IMR-90 (cell line): ENCODE measurements at regions not wholly inside any gene's neighbourhood (a gene's known extent, or its start where the extent isn't known, plus 50 kb on each side); places are given as distances from the start of the nearest gene placed in this dataset.

Source experiments
- ATAC-seq: fragments of 200-7000 bp; cut with Tn5 transposase; 2 replicates; pipeline ENCODE4 v1.9.1; 2020; ENCODE audit warnings: low read depth, mild to moderate bottlenecking, moderate library complexity
- BruUV-seq: library from RNA; stranded (reverse); fragments of 400-500 nt; replicated peaks from 2 replicates; lab custom pipeline; 2021; lab: Mats Ljungman, UMichigan
- CTCF ChIA-PET: fragments of 300-600 bp; formaldehyde crosslinking; extraction: SDS; loops from one replicate; lab custom pipeline; 2021; ENCODE audit warnings: antibody characterized with exemption; lab: Yijun Ruan, JAX
- POLR2A ChIA-PET: fragments of 300-600 bp; sonication (Branson Sonifier 250); formaldehyde crosslinking; loops from one replicate; lab custom pipeline; 2022; ENCODE audit warnings: antibody characterized with exemption; ENCODE audit not compliant: unreplicated experiment; lab: Charles Lee
- DNase-seq: peaks from one replicate; pipeline ENCODE4 v3.0.0; 2013
- H2AFZ ChIP-seq: replicated peaks from 2 replicates; pipeline ENCODE3; 2013; ENCODE audit warnings: low read length, mild to moderate bottlenecking; ENCODE audit not compliant: poor library complexity
- H2AK5ac ChIP-seq: 2 replicates; pipeline ENCODE4 v1.6.1; 2013; ENCODE audit warnings: low read depth, low read length, inconsistent platforms
- H2AK9ac ChIP-seq: replicated peaks from 2 replicates; pipeline ENCODE3; 2013; ENCODE audit warnings: mild to moderate bottlenecking, low read depth, low read length, moderate library complexity; ENCODE audit not compliant: poor library complexity
- H2BK120ac ChIP-seq: 2 replicates; pipeline ENCODE4 v1.6.1; 2013; ENCODE audit warnings: low read depth, low read length, inconsistent platforms
- H2BK15ac ChIP-seq: 3 replicates; pipeline ENCODE4 v1.6.1; 2013; ENCODE audit warnings: low read depth, low read length, inconsistent platforms
- H2BK20ac ChIP-seq: 2 replicates; pipeline ENCODE4 v1.6.1; 2013; ENCODE audit warnings: low read depth, mild to moderate bottlenecking, inconsistent platforms, low read length, moderate library complexity
- H2BK5ac ChIP-seq: 2 replicates; pipeline ENCODE4 v1.6.1; 2013; ENCODE audit warnings: mild to moderate bottlenecking, low read depth, low read length, inconsistent platforms; ENCODE audit not compliant: poor library complexity, severe bottlenecking
- H3K14ac ChIP-seq: replicated peaks from 2 replicates; pipeline ENCODE4 v1.6.1; 2013; ENCODE audit warnings: low read depth, low read length, inconsistent platforms
- H3K18ac ChIP-seq: 2 replicates; pipeline ENCODE4 v1.6.1; 2013; ENCODE audit warnings: low read depth, low read length, control low read depth
- H3K23ac ChIP-seq: 2 replicates; pipeline ENCODE4 v1.6.1; 2013; ENCODE audit warnings: low read depth, low read length, inconsistent platforms
- H3K27ac ChIP-seq: 2 replicates; pipeline ENCODE4 v1.5.1; 2013; ENCODE audit warnings: mild to moderate bottlenecking, control low read depth, low read length; ENCODE audit not compliant: insufficient read depth
- H3K27me3 ChIP-seq: 2 replicates; pipeline ENCODE4 v1.6.1; 2013; ENCODE audit warnings: low read length; ENCODE audit not compliant: control insufficient read depth, insufficient read depth
- H3K36me3 ChIP-seq: 2 replicates; pipeline ENCODE4 v1.6.1; 2013; ENCODE audit warnings: low read length, mixed read lengths; ENCODE audit not compliant: control insufficient read depth, insufficient read depth
- H3K4ac ChIP-seq: 2 replicates; pipeline ENCODE4 v1.6.1; 2013; ENCODE audit warnings: low read depth, low read length, inconsistent platforms
- H3K4me1 ChIP-seq: 2 replicates; pipeline ENCODE4 v1.6.1; 2013; ENCODE audit warnings: low read length, mixed read lengths; ENCODE audit not compliant: control insufficient read depth, insufficient read depth
- H3K4me2 ChIP-seq: 2 replicates; pipeline ENCODE4 v1.6.1; 2013; ENCODE audit warnings: low read depth, mild to moderate bottlenecking, control low read depth, low read length, moderate library complexity
- H3K4me3 ChIP-seq: 2 replicates; pipeline ENCODE4 v1.5.1; 2013; ENCODE audit warnings: low read depth, mild to moderate bottlenecking, control low read depth, low read length, moderate library complexity; ENCODE audit not compliant: insufficient read depth
- H3K56ac ChIP-seq: 2 replicates; pipeline ENCODE4 v1.6.1; 2013; ENCODE audit warnings: low read length, inconsistent platforms; ENCODE audit not compliant: insufficient read depth; ENCODE audit errors: extremely low read depth
- H3K79me1 ChIP-seq, 2 experiments: 2 replicates each; pipeline ENCODE4 v1.6.1; 2013; ENCODE audit warnings: low read length in 2 of 2, inconsistent platforms in 1 of 2, low read depth in 1 of 2
- H3K9ac ChIP-seq: 2 replicates; pipeline ENCODE4 v1.6.1; 2013; ENCODE audit warnings: low read depth, low read length, control low read depth
- H3K9me1 ChIP-seq: 2 replicates; pipeline ENCODE4 v1.6.1; 2013; ENCODE audit warnings: low read length, inconsistent platforms; ENCODE audit not compliant: insufficient read depth
- H3K9me3 ChIP-seq: 2 replicates; pipeline ENCODE4 v1.6.1; 2013; ENCODE audit warnings: low read length; ENCODE audit not compliant: control insufficient read depth, insufficient read depth
- H4K20me1 ChIP-seq: 2 replicates; pipeline ENCODE4 v1.6.1; 2013; ENCODE audit warnings: low read length, inconsistent platforms; ENCODE audit not compliant: insufficient read depth
- H4K5ac ChIP-seq: 2 replicates; pipeline ENCODE4 v1.6.1; 2013; ENCODE audit warnings: mild to moderate bottlenecking, low read depth, low read length, control low read depth
- H4K8ac ChIP-seq, 2 experiments: 2 replicates each; pipeline ENCODE4 v1.6.1; 2013; ENCODE audit warnings: low read depth in 2 of 2, low read length in 2 of 2, control low read depth in 1 of 2, inconsistent platforms in 1 of 2
- H4K91ac ChIP-seq: 2 replicates; pipeline ENCODE4 v1.6.1; 2013; ENCODE audit warnings: low read depth, low read length, inconsistent platforms; ENCODE audit not compliant: insufficient read depth
- BHLHE40 ChIP-seq: fragments of 150-350 bp; IDR thresholded peaks from 2 replicates; pipeline ENCODE4 v1.6.1; 2016; ENCODE audit warnings: mild to moderate bottlenecking, low read depth, low read length
- CEBPB ChIP-seq: IDR thresholded peaks from 2 replicates; pipeline ENCODE4 v1.6.1; 2012; ENCODE audit warnings: low read depth, low read length, improper control_type of control experiment
- CHD1 ChIP-seq: IDR thresholded peaks from 2 replicates; pipeline ENCODE4 v1.6.1; 2012; ENCODE audit warnings: low read depth, low read length, improper control_type of control experiment
- CTCF ChIP-seq: conservative IDR thresholded peaks from 2 replicates; pipeline ENCODE4 v1.5.1; 2012; ENCODE audit warnings: mild to moderate bottlenecking, low read depth, low read length, improper control_type of control experiment
- FOS ChIP-seq: fragments of 150-350 bp; IDR thresholded peaks from 2 replicates; pipeline ENCODE4 v1.6.1; 2016; ENCODE audit warnings: low read depth, low read length
- MAFK ChIP-seq: IDR thresholded peaks from 2 replicates; pipeline ENCODE4 v1.6.1; 2012; ENCODE audit warnings: low read depth, low read length, improper control_type of control experiment
- MAZ ChIP-seq: IDR thresholded peaks from 2 replicates; pipeline ENCODE4 v1.6.1; 2012; ENCODE audit warnings: low read depth, mild to moderate bottlenecking, low read length, improper control_type of control experiment, moderate library complexity, borderline replicate concordance
- MXI1 ChIP-seq: IDR thresholded peaks from 2 replicates; pipeline ENCODE4 v1.6.1; 2012; ENCODE audit warnings: low read depth, mild to moderate bottlenecking, low read length, moderate library complexity, borderline replicate concordance
- NFE2L2 ChIP-seq: fragments of 150-350 bp; IDR thresholded peaks from 2 replicates; pipeline ENCODE4 v1.6.1; 2016; ENCODE audit warnings: low read depth, mild to moderate bottlenecking, low read length
- POLR2A ChIP-seq: IDR thresholded peaks from 2 replicates; pipeline ENCODE4 v1.6.1; 2012; ENCODE audit warnings: mild to moderate bottlenecking, low read depth, low read length
- RAD21 ChIP-seq: IDR thresholded peaks from 2 replicates; pipeline ENCODE4 v1.6.1; 2012; ENCODE audit warnings: low read length, improper control_type of control experiment
- RCOR1 ChIP-seq: IDR thresholded peaks from 2 replicates; pipeline ENCODE4 v1.6.1; 2012; ENCODE audit warnings: mild to moderate bottlenecking, low read length, improper control_type of control experiment; ENCODE audit not compliant: insufficient replicate concordance
- RFX5 ChIP-seq: IDR thresholded peaks from 2 replicates; pipeline ENCODE4 v1.8.0; 2012; ENCODE audit warnings: low read depth, mild to moderate bottlenecking, low read length, moderate library complexity
- SMC3 ChIP-seq: fragments of 150-350 bp; IDR thresholded peaks from 2 replicates; pipeline ENCODE4 v1.6.1; 2016; ENCODE audit warnings: low read depth, mild to moderate bottlenecking, antibody characterized with exemption, low read length, moderate library complexity
- WGBS, 2 experiments: methylation state at CpG; one replicate each; pipeline versions ENCODE4 v1.1.5 to v1.1.7; 2013; ENCODE audit warnings: missing lambda C conversion rate in 2 of 2; ENCODE audit not compliant: insufficient read length in 1 of 2; ENCODE audit errors: extremely low coverage in 2 of 2; 5-methylcytosine and 5-hydroxymethylcytosine counted together
- dilution Hi-C: fragments of 300-500 bp; cut with HindIII; formaldehyde crosslinking; loops from one replicate; pipeline ENCODE4 v1.14.3; 2018; ENCODE audit warnings: low sequenced_read_pairs; ENCODE audit not compliant: unreplicated experiment
- in situ Hi-C: fragments of 300-500 bp; cut with MboI; formaldehyde crosslinking; loops from 3 replicates; pipeline ENCODE4 v1.14.3; 2019; ENCODE audit warnings: low sequenced_read_pairs, inconsistent platforms, mixed read lengths
- intact Hi-C: fragments of 100-400 bp; cut with micrococcal nuclease; formaldehyde crosslinking; loops from 2 replicates; pipeline ENCODE4 v1.10.0; 2022
- TF ChIP-seq, protein P1 (sequence below): fragments of 150-350 bp; IDR thresholded peaks from 2 replicates; pipeline ENCODE4 v1.6.1; 2016; ENCODE audit warnings: low read depth, mild to moderate bottlenecking, low read length, moderate library complexity, borderline replicate concordance
- TF ChIP-seq, protein P2 (sequence below): fragments of 150-350 bp; IDR thresholded peaks from 2 replicates; pipeline ENCODE4 v1.6.1; 2017; ENCODE audit warnings: mild to moderate bottlenecking, antibody characterized with exemption, low read length, low read depth

DNA sequence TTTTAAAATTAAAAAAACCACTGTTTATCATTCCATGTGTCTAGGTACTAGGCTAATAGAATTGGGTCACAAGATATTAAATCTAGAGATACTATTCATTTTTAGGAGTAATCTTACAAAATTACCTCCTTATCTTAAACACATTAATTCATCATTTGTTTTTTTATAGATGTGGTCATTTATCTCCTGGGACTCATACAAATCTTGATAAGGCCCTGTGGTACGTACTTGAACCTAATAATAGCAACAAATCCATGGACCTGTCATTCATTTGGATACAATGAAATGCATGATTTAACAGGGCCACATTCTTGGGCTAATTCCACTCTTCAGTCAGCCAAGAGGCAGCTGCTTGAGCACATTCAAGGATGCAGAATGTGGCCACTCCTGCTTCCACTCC lies 66.4 kb upstream of the MARCHF11 start:
- in situ Hi-C loops (no loop called here), intact Hi-C loops (no loop called here), dilution Hi-C loops (no loop called here)
- POLR2A ChIA-PET = no interaction called here
- no peak overlapping the region for H3K18ac ChIP-seq
- no peaks in the 10 kb centered on the region for H3K9me1 ChIP-seq
- H4K91ac ChIP-seq = no peak overlapping the region
- no peak overlapping the region for H2BK20ac ChIP-seq
- TF ChIP-seq MXI1 (no peak), FOS (no peak), RCOR1 (no peak), BHLHE40 (no peak), CTCF (no peak), SMC3 (no peak), RFX5 (no peak), CEBPB (no peak), POLR2A (no peak), MAZ (no peak), NFE2L2 (no peak), MAFK (no peak), RAD21 (no peak), CHD1 (no peak)
- TF ChIP-seq, protein P1, sequence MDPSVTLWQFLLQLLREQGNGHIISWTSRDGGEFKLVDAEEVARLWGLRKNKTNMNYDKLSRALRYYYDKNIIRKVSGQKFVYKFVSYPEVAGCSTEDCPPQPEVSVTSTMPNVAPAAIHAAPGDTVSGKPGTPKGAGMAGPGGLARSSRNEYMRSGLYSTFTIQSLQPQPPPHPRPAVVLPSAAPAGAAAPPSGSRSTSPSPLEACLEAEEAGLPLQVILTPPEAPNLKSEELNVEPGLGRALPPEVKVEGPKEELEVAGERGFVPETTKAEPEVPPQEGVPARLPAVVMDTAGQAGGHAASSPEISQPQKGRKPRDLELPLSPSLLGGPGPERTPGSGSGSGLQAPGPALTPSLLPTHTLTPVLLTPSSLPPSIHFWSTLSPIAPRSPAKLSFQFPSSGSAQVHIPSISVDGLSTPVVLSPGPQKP = no peak
- TF ChIP-seq, protein P2, sequence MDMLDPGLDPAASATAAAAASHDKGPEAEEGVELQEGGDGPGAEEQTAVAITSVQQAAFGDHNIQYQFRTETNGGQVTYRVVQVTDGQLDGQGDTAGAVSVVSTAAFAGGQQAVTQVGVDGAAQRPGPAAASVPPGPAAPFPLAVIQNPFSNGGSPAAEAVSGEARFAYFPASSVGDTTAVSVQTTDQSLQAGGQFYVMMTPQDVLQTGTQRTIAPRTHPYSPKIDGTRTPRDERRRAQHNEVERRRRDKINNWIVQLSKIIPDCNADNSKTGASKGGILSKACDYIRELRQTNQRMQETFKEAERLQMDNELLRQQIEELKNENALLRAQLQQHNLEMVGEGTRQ = no peak
- no peak overlapping the region for H4K5ac ChIP-seq
- no peak overlapping the region for H3K4me3 ChIP-seq
- no peak overlapping the region for H4K8ac ChIP-seq
- CTCF ChIA-PET = no interaction called here
- no peaks in the 10 kb centered on the region for H3K36me3 ChIP-seq
- no peak overlapping the region for H3K4me2 ChIP-seq
- BruUV-seq = no TSS peak
- H4K20me1 ChIP-seq = no peaks in the 10 kb centered on the region
- no peak overlapping the region for H2AK9ac ChIP-seq
- H2BK120ac ChIP-seq = no peak overlapping the region
- no peak overlapping the region for H2BK15ac ChIP-seq
- ATAC-seq = no peak
- no peak overlapping the region for H3K14ac ChIP-seq
- no peaks in the 10 kb centered on the region for H3K79me1 ChIP-seq
- no peaks in the 10 kb centered on the region for H3K27me3 ChIP-seq
- no peaks in the 10 kb centered on the region for H3K9me3 ChIP-seq
- DNase-seq = no peak
- no peak overlapping the region for H3K4ac ChIP-seq
- no CpG with 5 or more reads among the region's 1 CpG for WGBS, 2 experiments
- no peak overlapping the region for H3K23ac ChIP-seq
- H2AK5ac ChIP-seq = no peak overlapping the region
- no peak overlapping the region for H3K27ac ChIP-seq
- H2BK5ac ChIP-seq = no peak overlapping the region
- H3K56ac ChIP-seq = no peak overlapping the region
- H3K9ac ChIP-seq = no peak overlapping the region
- no peak overlapping the region for H2AFZ ChIP-seq
- no peaks in the 10 kb centered on the region for H3K4me1 ChIP-seq
